ENCODE measurements at regions not wholly inside any gene's neighbourhood (a gene's known extent, or its start where the extent isn't known, plus 50 kb on each side); places are given as distances from the start of the nearest gene placed in this dataset.

DNA sequence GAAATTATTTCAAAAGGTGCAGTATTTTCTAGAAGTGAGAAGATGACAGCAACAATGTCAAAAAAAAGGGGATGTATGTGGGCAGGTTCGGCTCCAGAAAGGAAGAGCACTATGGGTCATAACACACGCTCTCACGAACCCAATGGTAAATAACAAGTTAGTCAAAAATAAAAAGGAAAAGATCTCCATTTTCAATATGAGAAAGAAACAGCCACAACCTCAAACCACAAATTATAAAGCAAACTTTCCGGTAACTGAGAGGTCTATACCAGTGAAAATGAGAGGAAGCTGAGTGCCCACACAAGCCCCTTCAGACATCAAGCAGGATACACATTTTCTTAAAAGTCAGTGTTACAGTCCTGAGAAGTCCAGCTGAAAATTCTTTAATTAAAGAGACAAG lies 398.5 kb upstream of the RPS23 start:
- Histone ChIP-seq H3K4me3 (ENCODE audit: extremely low read depth in 1 of 4, insufficient read depth in 2 of 4, low read depth in 3 of 4, low read length in 4 of 4) (no peak overlapping the region), H2AK5ac (ENCODE audit: low read depth, low read length) (no peak overlapping the region), H4K5ac (ENCODE audit: insufficient read length, low read depth, low read length) (no peak overlapping the region), H3K36me3 (ENCODE audit: control insufficient read depth in 2 of 4, insufficient read depth in 4 of 4, low read length in 3 of 4) (no peaks in the 10 kb centered on the region), H3K23ac (ENCODE audit: insufficient read length) (no peak overlapping the region), H2BK15ac (ENCODE audit: low read length) (no peak overlapping the region), H3K18ac (ENCODE audit: extremely low read depth, low read length) (no peak overlapping the region), H2BK120ac (replicated peaks; ENCODE audit: low read depth, low read length) (no peak overlapping the region), H2AFZ (ENCODE audit: low read length) (no peak overlapping the region), H4K91ac (replicated peaks; ENCODE audit: insufficient read length, low read length) (no peak overlapping the region), H3K4ac (replicated peaks; ENCODE audit: insufficient read length, low read depth, low read length) (no peak overlapping the region), H2BK20ac (ENCODE audit: low read length) (no peak overlapping the region), H2BK5ac (ENCODE audit: low read depth, low read length) (no peak overlapping the region), H3K27me3 (replicated peaks in 1 of 4; ENCODE audit: control insufficient read depth in 3 of 4, extremely low read depth in 1 of 4, insufficient read depth in 3 of 4, low read length in 3 of 4) (no peaks in the 10 kb centered on the region), H3K9me3 (ENCODE audit: insufficient read depth in 2 of 2, low read depth in 1 of 2, low read length in 1 of 2) (no peaks in the 10 kb centered on the region), H3K4me2 (ENCODE audit: insufficient read depth in 1 of 2, low read depth in 2 of 2, low read length in 2 of 2) (no peak overlapping the region), H3K23me2 (ENCODE audit: low read depth, low read length) (no peaks in the 10 kb centered on the region), H4K20me1 (replicated peaks in 1 of 2; ENCODE audit: control insufficient read depth in 1 of 2, insufficient read depth in 2 of 2, low read length in 2 of 2) (no peaks in the 10 kb centered on the region), H3K4me1 (replicated peaks in 1 of 4; ENCODE audit: control insufficient read depth in 3 of 4, insufficient read depth in 4 of 4, low read length in 3 of 4) (no peaks in the 10 kb centered on the region), H2BK12ac (ENCODE audit: low read depth, low read length) (no peak overlapping the region), H3K56ac (replicated peaks; ENCODE audit: insufficient read length, low read depth, low read length) (no peak overlapping the region), H4K8ac (ENCODE audit: extremely low read depth, insufficient read depth, low read length) (no peak overlapping the region), H3K27ac (ENCODE audit: low read depth, low read length) (no peak overlapping the region), H3K79me2 (ENCODE audit: control insufficient read depth in 1 of 2, insufficient read depth in 2 of 2, low read length in 2 of 2) (no peaks in the 10 kb centered on the region), H3K9ac (replicated peaks in 1 of 4; ENCODE audit: extremely low read depth in 1 of 4, low read depth in 3 of 4, low read length in 3 of 4) (no peak overlapping the region), H3K14ac (ENCODE audit: insufficient read length) (no peak overlapping the region), H3K79me1 (ENCODE audit: low read depth, low read length) (no peaks in the 10 kb centered on the region)
- DNase-seq (ENCODE audit: low read depth in 1 of 2, low spot score in 2 of 2) (no peak), FAIRE-seq (no peak)
- POLR2A ChIA-PET (ENCODE audit: partially characterized antibody): no interaction called here
- 98% methylated on average over 4 of the region's 4 CpGs; no CpG with 5 or more reads in 1 of the 2 experiments for WGBS, 2 experiments (ENCODE audit: extremely low coverage in 1 of 2, insufficient coverage in 1 of 2, insufficient read length in 1 of 2, insufficient replicate concordance in 2 of 2, low coverage in 1 of 2, low lambda C conversion rate in 2 of 2, missing lambda C conversion rate in 1 of 2)
- CTCF ChIA-PET (ENCODE audit: partially characterized antibody): no interaction called here
- no peak for TF ChIP-seq TAF1 (IDR thresholded peaks at IDR 0.05; ENCODE audit: low read depth, low read length)
- TF ChIP-seq EP300 (IDR thresholded peaks at IDR 0.05; ENCODE audit: borderline replicate concordance in 1 of 2, low read depth in 2 of 2, low read length in 2 of 2): no peak
- no peak for TF ChIP-seq SUZ12 (IDR thresholded peaks at IDR 0.05; ENCODE audit: low read length)
- TF ChIP-seq, protein P1, sequence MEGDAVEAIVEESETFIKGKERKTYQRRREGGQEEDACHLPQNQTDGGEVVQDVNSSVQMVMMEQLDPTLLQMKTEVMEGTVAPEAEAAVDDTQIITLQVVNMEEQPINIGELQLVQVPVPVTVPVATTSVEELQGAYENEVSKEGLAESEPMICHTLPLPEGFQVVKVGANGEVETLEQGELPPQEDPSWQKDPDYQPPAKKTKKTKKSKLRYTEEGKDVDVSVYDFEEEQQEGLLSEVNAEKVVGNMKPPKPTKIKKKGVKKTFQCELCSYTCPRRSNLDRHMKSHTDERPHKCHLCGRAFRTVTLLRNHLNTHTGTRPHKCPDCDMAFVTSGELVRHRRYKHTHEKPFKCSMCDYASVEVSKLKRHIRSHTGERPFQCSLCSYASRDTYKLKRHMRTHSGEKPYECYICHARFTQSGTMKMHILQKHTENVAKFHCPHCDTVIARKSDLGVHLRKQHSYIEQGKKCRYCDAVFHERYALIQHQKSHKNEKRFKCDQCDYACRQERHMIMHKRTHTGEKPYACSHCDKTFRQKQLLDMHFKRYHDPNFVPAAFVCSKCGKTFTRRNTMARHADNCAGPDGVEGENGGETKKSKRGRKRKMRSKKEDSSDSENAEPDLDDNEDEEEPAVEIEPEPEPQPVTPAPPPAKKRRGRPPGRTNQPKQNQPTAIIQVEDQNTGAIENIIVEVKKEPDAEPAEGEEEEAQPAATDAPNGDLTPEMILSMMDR (IDR thresholded peaks at IDR 0.05; ENCODE audit: control extremely low read depth in 1 of 3, insufficient read depth in 1 of 3, low read depth in 1 of 3, low read length in 3 of 3): no peak
- TF ChIP-seq SP4 (IDR thresholded peaks at IDR 0.05; ENCODE audit: low read length): no peak
- no peak for TF ChIP-seq ZNF274 (IDR thresholded peaks at IDR 0.05; ENCODE audit: borderline replicate concordance, extremely low read depth, low read length)
- no peak for TF ChIP-seq CHD2 (IDR thresholded peaks at IDR 0.05; ENCODE audit: low read length)
- no peak for TF ChIP-seq GTF2F1 (IDR thresholded peaks at IDR 0.05; ENCODE audit: borderline replicate concordance, low read depth, low read length)
- no peak for TF ChIP-seq SRF (IDR thresholded peaks at IDR 0.05; ENCODE audit: low read depth, low read length)
- TF ChIP-seq, protein P2, sequence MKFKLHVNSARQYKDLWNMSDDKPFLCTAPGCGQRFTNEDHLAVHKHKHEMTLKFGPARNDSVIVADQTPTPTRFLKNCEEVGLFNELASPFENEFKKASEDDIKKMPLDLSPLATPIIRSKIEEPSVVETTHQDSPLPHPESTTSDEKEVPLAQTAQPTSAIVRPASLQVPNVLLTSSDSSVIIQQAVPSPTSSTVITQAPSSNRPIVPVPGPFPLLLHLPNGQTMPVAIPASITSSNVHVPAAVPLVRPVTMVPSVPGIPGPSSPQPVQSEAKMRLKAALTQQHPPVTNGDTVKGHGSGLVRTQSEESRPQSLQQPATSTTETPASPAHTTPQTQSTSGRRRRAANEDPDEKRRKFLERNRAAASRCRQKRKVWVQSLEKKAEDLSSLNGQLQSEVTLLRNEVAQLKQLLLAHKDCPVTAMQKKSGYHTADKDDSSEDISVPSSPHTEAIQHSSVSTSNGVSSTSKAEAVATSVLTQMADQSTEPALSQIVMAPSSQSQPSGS (IDR thresholded peaks at IDR 0.05; ENCODE audit: low read length): no peak
- TF ChIP-seq JUN (IDR thresholded peaks at IDR 0.05; ENCODE audit: low read depth, low read length): no peak
- TF ChIP-seq CEBPB (IDR thresholded peaks at IDR 0.05; ENCODE audit: low read depth, low read length): no peak

All from H1 (cell line).